H9 (cell line): ENCODE measurements at regions not wholly inside any gene's neighbourhood (a gene's known extent, or its start where the extent isn't known, plus 50 kb on each side); places are given as distances from the start of the nearest gene placed in this dataset.

Experiments used
- DNase-seq: peaks from one replicate; pipeline ENCODE4 v3.0.0-alpha.2; 2017
- H2AFZ ChIP-seq: one replicate; pipeline ENCODE4 v1.6.1; 2013; ENCODE audit warnings: mild to moderate bottlenecking, low read length, control low read depth, moderate library complexity
- H2AK5ac ChIP-seq: 2 replicates; pipeline ENCODE4 v1.6.1; 2013; ENCODE audit warnings: low read length, control low read depth, mixed read lengths; ENCODE audit not compliant: insufficient read length
- H2BK120ac ChIP-seq: one replicate; pipeline ENCODE4 v1.6.1; 2013; ENCODE audit warnings: low read depth, mild to moderate bottlenecking, low read length, control low read depth, inconsistent platforms; ENCODE audit not compliant: poor library complexity, severe bottlenecking
- H2BK12ac ChIP-seq: 2 replicates; pipeline ENCODE4 v1.6.1; 2013; ENCODE audit warnings: low read length, control low read depth, mixed read lengths, low read depth; ENCODE audit not compliant: insufficient read length
- H2BK15ac ChIP-seq: 2 replicates; pipeline ENCODE4 v1.6.1; 2013; ENCODE audit warnings: low read depth, low read length, control low read depth
- H2BK20ac ChIP-seq: one replicate; pipeline ENCODE4 v1.6.1; 2013; ENCODE audit warnings: low read depth, mild to moderate bottlenecking, low read length, control low read depth, inconsistent platforms; ENCODE audit not compliant: poor library complexity, severe bottlenecking
- H2BK5ac ChIP-seq: 2 replicates; pipeline ENCODE4 v1.6.1; 2013; ENCODE audit warnings: low read length, control low read depth, mixed read lengths; ENCODE audit not compliant: insufficient read length
- H3K14ac ChIP-seq: 2 replicates; pipeline ENCODE4 v1.6.1; 2013; ENCODE audit warnings: low read length, control low read depth; ENCODE audit not compliant: insufficient read depth
- H3K18ac ChIP-seq: 2 replicates; pipeline ENCODE4 v1.6.1; 2013; ENCODE audit warnings: low read depth, mild to moderate bottlenecking, mixed read lengths, low read length, control low read depth; ENCODE audit not compliant: insufficient read length
- H3K23ac ChIP-seq: 2 replicates; pipeline ENCODE4 v1.6.1; 2013; ENCODE audit warnings: low read length, control low read depth, mixed read lengths, low read depth; ENCODE audit not compliant: insufficient read length
- H3K23me2 ChIP-seq: 2 replicates; pipeline ENCODE4 v1.6.1; 2013; ENCODE audit warnings: low read depth, mild to moderate bottlenecking, mixed read lengths, low read length, control low read depth; ENCODE audit not compliant: insufficient read length, poor library complexity, severe bottlenecking
- H3K27ac ChIP-seq: 2 replicates; pipeline ENCODE4 v1.5.1; 2013; ENCODE audit warnings: low read length, control low read depth, mixed read lengths, low read depth; ENCODE audit not compliant: insufficient read length
- H3K27me3 ChIP-seq: 2 replicates; pipeline ENCODE4 v1.6.1; 2013; ENCODE audit warnings: low read length, control low read depth, inconsistent platforms; ENCODE audit not compliant: insufficient read depth
- H3K4ac ChIP-seq: 2 replicates; pipeline ENCODE4 v1.6.1; 2013; ENCODE audit warnings: low read depth, mild to moderate bottlenecking, control low read depth, inconsistent platforms, low read length, moderate library complexity
- H3K4me1 ChIP-seq: 2 replicates; pipeline ENCODE4 v1.6.1; 2013; ENCODE audit warnings: low read length, control low read depth, inconsistent platforms; ENCODE audit not compliant: insufficient read depth
- H3K4me2 ChIP-seq: 2 replicates; pipeline ENCODE4 v1.6.1; 2013; ENCODE audit warnings: low read length, control low read depth, mixed read lengths; ENCODE audit not compliant: insufficient read length, insufficient read depth
- H3K56ac ChIP-seq: 2 replicates; pipeline ENCODE4 v1.6.1; 2013; ENCODE audit warnings: low read depth, mild to moderate bottlenecking, mixed read lengths, low read length, control low read depth; ENCODE audit not compliant: insufficient read length
- H3K79me1 ChIP-seq: 2 replicates; pipeline ENCODE4 v1.6.1; 2013; ENCODE audit warnings: low read depth, mild to moderate bottlenecking, moderate library complexity, low read length, control low read depth, inconsistent platforms; ENCODE audit not compliant: insufficient read depth, poor library complexity, severe bottlenecking
- H3K79me2 ChIP-seq: 2 replicates; pipeline ENCODE4 v1.6.1; 2013; ENCODE audit warnings: low read length, control low read depth, inconsistent platforms; ENCODE audit not compliant: insufficient read depth
- H3K9ac ChIP-seq: 2 replicates; pipeline ENCODE4 v1.6.1; 2013; ENCODE audit warnings: low read length, control low read depth, mixed read lengths; ENCODE audit not compliant: insufficient read length; ENCODE audit errors: extremely low read depth
- H3K9me3 ChIP-seq: one replicate; pipeline ENCODE4 v1.6.1; 2013; ENCODE audit warnings: low read depth, low read length, inconsistent platforms; ENCODE audit not compliant: control insufficient read depth
- H3T11ph ChIP-seq: one replicate; pipeline ENCODE4 v1.6.1; 2013; ENCODE audit warnings: mild to moderate bottlenecking, low read length, control low read depth, inconsistent platforms
- H4K20me1 ChIP-seq: one replicate; pipeline ENCODE4 v1.6.1; 2013; ENCODE audit not compliant: control insufficient read depth, insufficient read length, insufficient read depth
- H4K5ac ChIP-seq: 2 replicates; pipeline ENCODE4 v1.6.1; 2013; ENCODE audit warnings: low read depth, mild to moderate bottlenecking, mixed read lengths, low read length, control low read depth; ENCODE audit not compliant: insufficient read length
- H4K8ac ChIP-seq: replicated peaks from 2 replicates; pipeline ENCODE4 v1.6.1; 2013; ENCODE audit warnings: low read length, control low read depth, mixed read lengths, low read depth; ENCODE audit not compliant: insufficient read length
- H4K91ac ChIP-seq: 2 replicates; pipeline ENCODE4 v1.6.1; 2013; ENCODE audit warnings: low read depth, mild to moderate bottlenecking, moderate library complexity, mixed read lengths, low read length, control low read depth; ENCODE audit not compliant: insufficient read length
- H3K27ac Mint-ChIP-seq, 3 experiments: 2 replicates in 2 of 3; 3 replicates in 1 of 3; pipeline ENCODE4 v1.8.0; 2020 to 2021; ENCODE audit warnings: mixed read lengths in 3 of 3, mild to moderate bottlenecking in 1 of 3, moderate library complexity in 1 of 3
- H3K27me3 Mint-ChIP-seq: 2 replicates; pipeline ENCODE4 v1.8.0; 2021; ENCODE audit warnings: low read depth, mild to moderate bottlenecking, moderate library complexity, mixed read lengths
- H3K36me3 Mint-ChIP-seq, 3 experiments: 2 replicates in 2 of 3; 3 replicates in 1 of 3; pipeline ENCODE4 v1.8.0; 2020 to 2021; ENCODE audit warnings: low read depth in 3 of 3, mixed read lengths in 3 of 3; ENCODE audit not compliant: insufficient read depth in 1 of 3
- H3K4me1 Mint-ChIP-seq, 2 experiments: 2 replicates each; pipeline ENCODE4 v1.8.0; 2020; ENCODE audit warnings: mixed read lengths in 2 of 2
- H3K4me3 Mint-ChIP-seq, 2 experiments: 2 replicates in 1 of 2; 3 replicates in 1 of 2; pipeline ENCODE4 v1.8.0; 2020 to 2021; ENCODE audit warnings: mild to moderate bottlenecking in 2 of 2, mixed read lengths in 2 of 2, moderate library complexity in 1 of 2
- H3K9me3 Mint-ChIP-seq, 2 experiments: 2 replicates in 1 of 2; 3 replicates in 1 of 2; pipeline ENCODE4 v1.8.0; 2020; ENCODE audit warnings: mild to moderate bottlenecking in 2 of 2, mixed read lengths in 2 of 2, moderate library complexity in 1 of 2
- CTCF ChIP-seq: fragments of 200-600 bp; sonication (generic); conservative IDR thresholded peaks from 3 replicates; pipeline ENCODE4 v1.8.0; 2021; ENCODE audit warnings: antibody characterized with exemption, mild to moderate bottlenecking
- WGBS: extraction: QIAGEN DNeasy Blood & Tissue Kit; methylation state at CpG from one replicate; pipeline ENCODE4 v1.1.7; 2013; ENCODE audit warnings: missing lambda C conversion rate, low lambda C conversion rate, mixed read lengths; ENCODE audit not compliant: insufficient read length; ENCODE audit errors: extremely low coverage; 5-methylcytosine and 5-hydroxymethylcytosine counted together

- H3K79me1 ChIP-seq: no peaks in the 10 kb centered on the region
- H3K9me3 ChIP-seq: no peaks in the 10 kb centered on the region
- no peaks in the 10 kb centered on the region for H3K4me1 ChIP-seq
- H3K27me3 ChIP-seq: no peaks in the 10 kb centered on the region
- H3K9ac ChIP-seq: no peak overlapping the region
- H3K23ac ChIP-seq: no peak overlapping the region
- H3K18ac ChIP-seq: no peak overlapping the region
- H3K14ac ChIP-seq: no peak overlapping the region
- H3K4me1 Mint-ChIP-seq: peaks cover 12 to 15% of the 10 kb centered on the region in 2 experiments
- no peaks in the 10 kb centered on the region for H3K36me3 Mint-ChIP-seq
- H4K8ac ChIP-seq: no peak overlapping the region
- no peak for TF ChIP-seq CTCF
- no peak overlapping the region for H2BK5ac ChIP-seq
- no peak overlapping the region for H3K4ac ChIP-seq
- no peak overlapping the region for H2AK5ac ChIP-seq
- no peak overlapping the region for H3K4me2 ChIP-seq
- H3K23me2 ChIP-seq: no peaks in the 10 kb centered on the region
- H3K9me3 Mint-ChIP-seq: no peaks in the 10 kb centered on the region
- no peak overlapping the region for H3K4me3 Mint-ChIP-seq
- no peaks in the 10 kb centered on the region for H4K20me1 ChIP-seq
- DNase-seq: no peak
- H2BK12ac ChIP-seq: no peak overlapping the region
- peak overlapping the region in 2 of 3 experiments; percentile 21 to 33; a peak in 2 of 7 replicates for H3K27ac Mint-ChIP-seq
- H2BK20ac ChIP-seq: no peak overlapping the region
- no peak overlapping the region for H4K91ac ChIP-seq
- H2BK120ac ChIP-seq: no peak overlapping the region
- no peak overlapping the region for H2BK15ac ChIP-seq
- H4K5ac ChIP-seq: no peak overlapping the region
- no peak overlapping the region for H3K27ac ChIP-seq
- H2AFZ ChIP-seq: no peak overlapping the region
- no peak overlapping the region for H3K56ac ChIP-seq
- no peaks in the 10 kb centered on the region for H3K79me2 ChIP-seq
- H3K27me3 Mint-ChIP-seq: no peaks in the 10 kb centered on the region
- no CpG with 5 or more reads among the region's 1 CpG for WGBS
- H3T11ph ChIP-seq: no peak overlapping the region
Measured at GRCh38 chr4:13261486-13262257, 222.5 kb downstream of the RAB28 start.
